Loucy (cell line): ENCODE measurements at regions not wholly inside any gene's neighbourhood (a gene's known extent, or its start where the extent isn't known, plus 50 kb on each side); places are given as distances from the start of the nearest gene placed in this dataset.

Experiments used
- CTCF ChIP-seq: fragments of 200-600 bp; sonication (generic); conservative IDR thresholded peaks from 2 replicates; pipeline ENCODE4 v1.5.1; 2014; ENCODE audit warnings: mild to moderate bottlenecking, antibody characterized with exemption, low read length
- EZH2phosphoT487 ChIP-seq: fragments of 200-600 bp; IDR thresholded peaks from 2 replicates; pipeline ENCODE4 v1.6.1; 2018; ENCODE audit warnings: antibody characterized with exemption, mild to moderate bottlenecking, moderate library complexity, borderline replicate concordance

DNA sequence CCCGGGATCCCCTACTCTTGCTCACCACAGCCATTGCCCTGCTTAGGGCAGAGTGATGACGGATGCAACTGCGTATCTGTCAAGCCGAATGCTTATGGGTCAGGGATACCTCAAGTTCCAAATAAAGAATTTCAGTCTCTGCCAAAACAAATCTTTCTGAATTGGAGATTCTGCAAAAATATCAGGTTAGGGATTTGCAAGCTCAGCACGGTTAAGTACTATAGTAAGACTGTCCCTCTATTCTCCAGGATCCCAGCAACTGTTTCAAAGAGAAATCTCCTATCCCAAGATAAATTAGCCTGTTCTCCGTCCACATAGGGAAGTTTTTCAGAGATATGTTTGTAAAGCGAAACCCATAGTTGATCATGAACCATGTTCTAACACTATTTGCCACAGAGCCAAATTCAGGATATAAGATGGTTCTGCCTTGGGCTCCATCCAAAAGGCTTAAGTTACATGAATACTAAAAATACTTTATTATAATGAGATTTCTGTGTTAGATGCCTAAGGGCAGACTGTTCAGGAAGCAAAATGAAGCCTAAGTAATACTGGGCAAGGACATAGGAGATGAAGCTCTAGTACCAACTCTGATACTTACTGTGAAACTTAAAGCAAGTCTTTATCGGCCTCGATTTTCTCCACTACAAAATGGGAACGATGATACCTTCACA is 100.1 kb upstream of the LPP start:
- TF ChIP-seq CTCF (no peak), EZH2phosphoT487 (no peak)
